Stimulated activated CD4-positive, alpha-beta T cell treated with anti-CD3 and anti-CD28 coated beads, TNF-alpha, amount 100 ng/mL, for 48 hours (primary cell): ENCODE measurements at regions not wholly inside any gene's neighbourhood (a gene's known extent, or its start where the extent isn't known, plus 50 kb on each side); places are given as distances from the start of the nearest gene placed in this dataset.

Experiments
- DNase-seq, 3 donors: peaks; one replicate each; pipeline ENCODE4 v3.0.0-alpha.2; 2020; ENCODE audit warnings: low read depth in 3 of 3

DNA sequence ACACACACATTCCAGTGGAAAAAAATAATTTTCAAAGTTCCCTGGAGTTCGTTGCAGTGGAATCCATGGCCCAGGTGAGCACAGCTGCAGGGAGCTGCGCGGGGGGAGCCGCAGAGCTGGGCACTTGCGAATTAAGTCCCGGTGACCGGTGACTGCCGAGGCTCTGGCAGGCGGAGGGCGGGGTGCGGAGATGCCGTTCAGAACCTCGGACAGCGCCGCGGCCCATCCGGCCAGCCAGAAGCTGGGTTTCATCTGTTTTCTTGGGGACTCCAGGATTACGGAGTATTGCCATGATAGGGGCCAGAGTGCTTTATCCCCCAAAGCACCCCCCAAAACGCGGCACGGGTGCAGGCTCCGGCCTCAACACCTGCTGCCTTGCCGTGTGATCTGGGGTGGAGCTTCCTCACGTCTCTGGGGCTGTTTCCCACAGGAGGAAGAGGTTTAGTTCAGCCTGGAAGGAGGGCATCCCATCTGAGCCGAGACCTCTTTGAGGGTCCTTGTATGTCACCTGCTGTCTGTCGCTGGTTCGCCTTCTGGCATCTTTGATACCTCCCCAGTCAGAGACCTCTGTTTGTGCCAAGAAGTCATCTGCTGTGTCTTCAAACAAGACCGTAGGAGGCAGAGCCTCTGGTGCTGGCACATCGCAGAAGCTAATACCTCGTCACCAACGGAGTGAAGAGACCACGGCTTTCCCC lies 99.4 kb downstream of the YTHDF1 start:
- no peak for DNase-seq

DNA sequence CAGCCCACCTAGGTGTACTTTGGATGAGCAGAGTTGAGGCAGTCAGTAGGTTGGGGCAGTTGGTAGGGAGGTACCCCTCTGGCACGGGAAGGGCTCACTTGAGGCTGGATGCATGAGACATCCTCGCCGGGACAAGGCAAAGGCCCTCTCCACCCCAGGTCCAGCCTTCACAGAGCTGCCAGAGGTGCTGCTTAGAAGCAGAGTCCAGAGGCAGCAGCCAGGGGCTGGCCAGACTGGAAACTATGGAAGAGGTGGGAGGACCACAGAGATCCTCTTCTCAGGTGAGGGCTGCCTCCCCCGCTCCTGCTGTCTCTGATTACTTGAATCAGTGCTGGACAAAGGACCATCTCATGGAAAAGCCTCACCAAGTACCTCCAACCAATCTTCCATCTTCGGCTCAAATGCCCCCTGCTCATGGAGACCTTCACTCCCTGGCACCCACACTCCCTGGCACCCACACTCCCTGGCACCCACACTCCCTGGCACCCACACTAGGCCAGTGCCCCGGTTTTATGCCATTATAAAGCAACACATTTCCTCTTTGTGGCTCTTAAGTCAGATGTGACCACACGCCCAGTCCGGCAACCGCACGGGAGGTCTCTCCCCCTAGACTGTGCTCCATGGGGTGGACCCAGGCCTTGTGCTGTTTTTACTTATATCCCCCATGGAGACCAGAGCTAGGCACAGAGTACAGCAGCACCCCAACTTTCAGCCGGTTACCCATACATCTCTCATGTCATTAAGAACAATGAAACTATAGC lies 100.1 kb downstream of the YTHDF1 start:
- DNase-seq: no peak

DNA sequence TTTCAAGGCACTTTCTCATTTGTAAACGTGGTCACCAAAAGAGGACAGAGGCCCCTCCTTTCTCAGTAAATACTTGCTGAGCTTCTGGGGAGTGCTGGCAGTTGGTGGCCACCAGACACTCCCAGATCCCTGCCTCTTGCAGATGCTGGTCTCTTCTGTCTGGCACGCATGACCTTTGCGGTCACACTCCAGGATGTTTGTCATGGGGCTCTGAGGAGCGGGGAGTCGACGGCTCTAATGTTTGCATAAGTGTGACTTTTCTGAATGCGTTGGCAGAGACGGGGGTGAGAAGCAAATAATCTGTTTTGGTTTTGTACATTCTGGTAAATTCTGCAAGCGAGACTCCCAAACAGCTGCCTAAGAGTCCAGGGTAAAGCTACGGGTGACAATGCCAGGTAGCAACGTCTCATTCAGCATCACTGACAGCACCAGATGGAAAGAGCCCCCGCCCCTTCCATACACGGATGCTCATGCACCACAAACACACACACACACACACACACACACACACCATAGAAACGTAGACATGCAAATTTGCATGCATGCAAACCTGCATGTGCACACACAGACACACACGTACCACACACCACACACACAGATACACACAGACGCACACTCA lies 101.1 kb downstream of the YTHDF1 start:
- no peak for DNase-seq

DNA sequence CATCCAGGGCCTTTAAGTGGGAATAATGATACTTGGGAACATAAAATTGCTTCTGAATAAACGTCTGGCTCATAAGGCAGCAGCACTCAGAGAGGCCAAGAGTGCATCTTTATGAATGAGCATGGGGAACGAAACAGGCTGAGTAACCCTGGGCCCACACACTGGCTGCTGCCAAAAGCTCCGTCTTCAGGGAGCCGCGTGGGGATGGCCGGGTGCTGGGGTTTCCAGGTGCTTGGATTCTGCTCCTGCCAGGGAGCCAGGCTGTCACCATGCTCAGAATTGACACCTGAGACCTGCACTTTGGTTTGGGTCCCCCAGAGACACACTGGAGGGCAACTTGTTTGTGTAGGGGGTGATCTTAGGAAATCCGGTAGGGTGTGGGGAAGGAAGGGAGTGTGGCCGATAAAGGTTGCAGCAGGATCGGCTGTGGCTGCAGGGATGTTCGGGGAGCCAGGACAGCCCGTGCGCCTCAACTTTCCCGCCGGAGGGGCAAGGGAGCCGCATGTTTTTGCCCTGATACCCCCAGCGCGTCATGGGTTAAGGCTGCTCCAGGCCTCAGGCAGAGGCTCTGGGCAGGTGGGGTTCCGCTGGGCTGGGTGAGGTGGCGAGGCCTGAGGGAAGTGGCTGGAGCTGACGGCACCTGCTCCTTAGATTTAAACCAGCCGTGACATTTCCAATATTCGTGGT lies 101.8 kb downstream of the YTHDF1 start:
- DNase-seq: no peak

DNA sequence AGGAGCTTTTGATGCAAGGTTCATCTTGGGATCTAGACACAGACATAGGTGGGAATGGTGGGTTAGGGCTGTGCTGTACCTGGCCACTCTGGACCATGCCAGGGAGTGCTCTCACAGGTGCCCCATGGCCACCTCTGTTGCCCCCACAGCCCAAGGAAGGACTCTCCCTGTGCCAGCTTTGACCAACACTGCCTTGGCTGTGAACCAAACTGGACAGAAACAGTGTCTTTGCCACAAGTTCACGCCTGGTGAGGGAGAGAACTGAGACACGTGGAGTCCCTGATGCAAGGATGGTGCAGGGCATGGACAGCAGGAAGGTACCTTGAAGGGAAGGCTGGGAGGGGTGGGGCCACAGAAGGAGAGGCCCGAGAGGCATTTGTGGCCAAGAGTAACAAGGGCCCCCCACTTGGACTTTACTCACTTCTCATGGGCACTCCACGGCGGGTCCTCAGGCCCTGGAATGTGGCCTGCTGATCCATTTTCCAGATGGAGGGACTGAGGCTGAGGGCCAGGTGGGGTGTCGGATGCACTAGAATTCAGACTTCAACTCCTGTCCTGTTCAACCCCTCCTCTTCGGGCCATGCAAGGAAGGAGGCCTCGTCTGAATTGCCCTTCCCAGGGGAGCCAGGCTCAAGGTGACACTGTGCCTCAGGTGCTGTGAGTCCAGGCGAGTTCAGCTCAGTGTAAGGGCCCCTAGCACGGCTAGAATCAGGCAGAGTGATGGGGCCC lies 103.3 kb downstream of the YTHDF1 start:
- no peak for DNase-seq

DNA sequence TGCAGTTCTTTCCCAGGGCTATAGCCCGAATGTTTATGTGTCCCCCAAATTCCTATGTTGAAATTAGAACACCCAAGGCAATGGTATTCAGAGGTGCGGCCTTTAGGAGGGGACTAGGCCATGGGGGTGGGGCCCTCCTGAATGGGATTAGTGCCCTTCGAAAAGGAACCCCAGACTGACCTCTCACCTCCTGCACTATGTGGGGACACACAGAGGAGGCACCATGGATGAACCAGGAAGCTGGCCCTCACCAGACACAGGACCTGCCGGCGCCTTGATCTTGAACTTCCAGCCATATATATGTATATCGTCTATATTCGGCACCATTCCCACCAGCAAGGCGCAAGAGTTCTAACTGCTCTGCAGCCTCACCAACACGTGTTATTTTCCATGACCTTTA lies 101.5 kb upstream of the BHLHE23 start:
- DNase-seq: no peak

DNA sequence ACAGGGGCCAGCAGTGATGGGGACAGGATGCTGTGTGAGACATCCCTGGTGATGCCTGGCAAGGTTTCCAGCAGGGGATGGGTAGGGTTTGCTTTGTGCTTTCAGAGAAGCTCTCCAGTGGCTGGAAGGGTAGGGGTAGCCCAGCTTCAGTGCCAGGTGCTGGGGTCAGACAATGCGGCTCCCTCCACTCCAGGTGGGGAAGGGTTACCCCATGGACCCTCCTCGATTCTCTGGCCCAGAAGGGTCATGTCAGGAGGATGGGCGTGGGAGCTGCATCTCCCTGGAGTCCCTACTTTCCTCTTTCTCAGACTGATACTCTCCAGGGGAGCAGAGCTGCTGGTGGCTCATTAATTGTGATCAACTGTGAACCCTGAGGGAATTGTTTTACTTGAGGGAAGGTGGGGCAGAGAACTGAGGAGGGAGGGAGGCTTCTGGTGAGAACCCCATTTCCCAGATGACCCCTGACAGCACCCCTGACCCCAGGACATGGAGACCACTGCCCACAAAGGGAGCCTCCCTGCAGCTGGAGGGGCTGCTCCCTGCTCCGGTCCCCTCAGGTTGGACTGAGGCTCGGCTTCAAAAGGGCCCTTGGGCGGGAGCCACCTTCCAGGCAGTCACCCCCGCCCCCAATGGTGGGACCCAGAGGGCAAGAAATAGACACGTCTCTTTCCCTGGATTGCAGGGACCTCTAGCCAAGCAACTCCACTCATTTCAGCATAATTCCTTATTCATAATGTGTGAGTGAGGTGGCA lies 100.9 kb upstream of the BHLHE23 start:
- no peak for DNase-seq

DNA sequence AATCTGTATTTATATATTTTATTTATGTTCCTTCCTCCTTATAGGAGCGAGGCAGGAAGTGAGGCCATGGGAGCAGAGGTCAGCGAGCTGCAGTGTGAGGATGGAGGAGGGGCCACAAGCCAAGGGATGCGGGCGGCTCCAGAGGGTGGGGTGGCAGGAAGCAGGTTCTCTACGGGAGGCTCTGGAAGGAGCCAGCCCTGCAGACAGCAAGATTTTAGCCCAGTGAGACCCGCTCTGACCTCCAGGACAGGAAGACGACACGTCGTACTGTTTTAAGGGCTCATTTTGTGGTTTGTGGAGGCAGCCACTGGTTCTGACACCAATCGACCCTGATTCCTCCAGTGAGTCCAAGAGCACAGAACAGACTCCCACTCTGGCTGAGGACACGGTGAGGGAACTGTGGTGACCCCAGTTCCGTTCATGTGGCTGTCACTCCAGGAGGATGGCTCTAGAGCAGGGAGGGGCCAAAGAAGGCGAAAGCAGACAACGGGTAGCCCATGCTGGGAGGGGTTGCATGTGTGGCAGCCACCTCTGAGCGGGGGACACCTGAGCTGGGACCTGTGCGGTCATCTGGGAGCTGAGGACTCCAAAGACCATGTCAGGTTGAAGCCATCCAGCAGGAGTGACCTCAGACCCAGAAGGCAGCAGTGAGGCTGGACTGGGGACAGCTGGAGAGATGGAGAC lies 100.1 kb upstream of the BHLHE23 start:
- no peak for DNase-seq

DNA sequence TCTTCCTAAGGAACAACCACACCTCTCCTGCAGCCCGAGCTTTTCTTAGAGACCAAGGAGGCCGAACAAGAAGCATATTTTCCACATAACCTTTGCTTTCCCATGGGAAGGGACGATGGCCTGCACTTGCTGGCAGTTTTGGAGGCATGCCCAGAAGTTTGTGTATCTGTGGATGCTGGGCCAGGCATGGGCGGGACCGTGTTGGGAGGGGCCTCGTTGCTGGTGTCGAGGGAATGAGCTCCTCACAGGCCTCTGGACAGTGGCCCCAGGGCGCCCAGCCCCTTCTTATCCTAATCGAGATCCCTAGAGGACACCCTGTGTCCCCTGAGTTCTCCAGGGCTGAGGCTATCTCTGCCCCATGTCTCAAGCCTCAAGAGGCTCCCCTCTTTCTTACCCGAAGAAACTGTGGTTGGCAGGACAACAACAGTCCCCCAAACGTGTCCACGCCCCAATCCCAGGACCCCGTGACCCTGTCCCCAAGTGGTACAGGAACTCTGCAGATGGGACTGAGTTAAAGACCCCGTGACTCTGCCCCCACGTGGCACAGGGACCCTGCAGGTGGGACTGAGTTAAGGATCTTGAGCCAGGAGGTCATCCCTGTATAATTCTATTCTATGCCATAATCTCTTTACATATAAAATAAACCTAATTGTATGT lies 99.5 kb upstream of the BHLHE23 start:
- no peak for DNase-seq

DNA sequence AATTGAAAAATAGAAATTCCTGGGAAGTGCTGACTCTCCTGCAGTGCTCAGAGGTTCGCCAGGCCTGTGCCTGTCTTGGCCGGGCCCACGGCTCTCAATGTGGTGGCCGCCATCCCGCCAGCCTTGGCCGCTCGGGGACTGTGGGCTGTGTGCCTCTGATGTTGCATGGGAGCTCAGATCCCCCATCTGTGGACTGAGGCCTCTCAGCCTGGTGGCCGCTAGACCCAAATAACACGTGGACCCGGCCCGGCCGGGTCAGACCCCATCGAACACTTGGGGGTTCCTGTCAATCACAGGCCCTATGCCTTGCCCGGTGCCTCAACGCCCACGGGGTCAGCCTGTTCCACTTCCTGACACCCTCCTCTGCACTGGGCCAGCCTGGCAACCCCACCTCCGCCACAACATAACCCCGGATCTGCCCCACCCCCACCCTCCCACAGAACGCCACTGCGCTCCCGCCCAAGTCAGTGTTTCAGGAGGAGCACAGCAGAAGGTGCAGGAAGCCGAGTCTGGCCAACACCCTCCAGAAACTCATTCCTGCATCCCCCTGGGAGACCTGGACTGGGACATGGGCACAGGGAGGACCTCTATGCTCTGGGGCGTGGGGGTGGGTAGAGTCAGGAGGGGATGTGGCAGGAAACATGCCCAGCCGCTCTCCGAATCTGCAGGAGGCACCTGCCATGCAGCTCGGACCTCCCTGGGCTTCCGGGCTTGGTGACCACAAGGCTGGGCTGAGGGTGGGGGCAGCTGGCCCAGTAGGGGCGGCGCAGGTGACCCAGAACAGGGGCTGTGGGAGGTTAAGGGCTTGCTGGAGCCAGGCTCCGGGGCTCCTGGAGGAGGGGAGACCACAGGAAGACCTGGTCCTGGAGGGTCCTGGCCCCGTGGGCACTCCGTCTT lies 98.7 kb upstream of the BHLHE23 start:
- no peak for DNase-seq

DNA sequence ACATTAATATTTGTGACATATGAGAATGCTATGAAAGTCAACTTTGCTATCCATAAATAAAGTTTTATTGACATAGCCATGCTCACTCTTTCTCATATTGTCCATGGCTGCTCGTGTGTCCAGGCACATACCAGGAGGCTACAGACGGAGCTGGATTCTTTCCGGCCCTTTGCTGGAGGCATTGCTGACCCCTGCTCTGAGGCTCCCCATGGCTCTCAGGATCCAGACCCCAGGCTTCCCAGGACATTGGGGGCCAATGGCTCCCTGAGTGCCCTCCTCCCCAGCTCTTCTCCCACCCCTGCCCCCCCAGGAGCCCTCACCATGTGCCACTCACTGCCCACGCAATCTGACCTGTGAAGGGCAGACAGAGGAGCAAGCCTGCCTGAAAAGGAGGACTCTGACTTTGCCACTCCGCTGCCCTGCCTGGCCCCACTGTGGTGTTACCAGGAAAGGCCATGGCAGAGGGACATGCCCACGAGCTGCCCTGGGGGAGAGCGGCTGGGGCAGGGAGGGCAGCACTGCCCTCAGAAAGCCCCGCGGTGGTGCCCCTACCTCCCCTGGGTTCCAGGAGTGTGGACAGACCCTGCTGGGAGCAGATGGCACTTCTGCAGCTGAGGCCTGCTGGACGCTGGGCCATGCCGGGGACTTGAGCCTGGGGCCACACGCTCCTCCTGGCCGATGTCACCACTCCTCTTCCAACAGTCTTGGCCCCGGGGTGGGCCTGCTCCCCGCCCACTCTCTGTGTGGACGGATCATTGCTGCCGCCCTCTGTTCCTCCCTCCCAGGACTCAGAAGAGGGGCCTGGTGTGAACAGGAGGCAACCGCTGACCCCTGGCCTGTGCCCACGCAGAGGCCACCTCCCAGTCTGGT lies 97.8 kb upstream of the BHLHE23 start:
- no peak for DNase-seq

DNA sequence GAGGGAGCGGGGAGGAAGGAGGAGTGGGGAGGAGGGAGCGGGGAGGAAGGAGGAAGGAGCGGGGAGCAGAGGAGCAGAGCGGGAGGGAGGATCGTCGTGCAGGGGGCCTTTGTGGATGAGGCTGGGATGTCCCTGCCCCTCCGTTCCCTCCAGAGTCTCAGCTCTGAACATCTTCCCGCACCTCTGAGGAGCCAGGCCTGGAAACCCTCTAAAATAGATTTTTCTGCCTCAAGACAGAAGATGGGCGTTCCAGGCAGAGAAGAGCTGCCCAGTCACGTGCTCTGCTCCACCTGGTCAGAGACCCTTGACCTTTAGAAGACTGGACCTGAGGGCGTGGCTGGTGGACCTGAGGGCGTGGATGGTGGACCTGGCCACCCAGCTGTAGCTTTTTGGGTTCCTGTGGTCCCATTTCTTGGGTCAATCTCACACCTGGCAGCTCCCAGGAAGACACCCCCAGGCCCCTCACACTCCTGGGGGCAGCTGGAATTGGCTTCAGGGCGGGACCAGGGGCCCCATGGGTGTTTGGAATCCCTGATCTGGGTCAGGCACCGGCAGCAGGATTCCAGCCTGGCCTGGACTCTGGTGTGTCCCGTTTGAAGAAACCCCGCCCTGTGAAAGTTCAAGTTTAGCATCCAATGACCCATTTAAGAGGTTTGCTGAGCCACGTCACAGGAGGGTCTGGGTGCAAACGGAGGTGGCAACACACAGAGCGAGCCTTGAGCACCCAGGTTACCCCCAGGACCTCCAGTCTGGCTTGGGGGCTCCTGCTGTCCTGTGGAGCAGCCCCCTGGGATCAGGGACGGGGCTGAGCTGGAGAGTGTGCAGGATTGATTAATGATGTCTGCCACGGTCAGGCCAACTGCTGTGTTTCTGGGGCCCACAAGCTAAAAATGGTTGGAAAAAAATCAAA lies 96.9 kb upstream of the BHLHE23 start:
- no peak for DNase-seq

DNA sequence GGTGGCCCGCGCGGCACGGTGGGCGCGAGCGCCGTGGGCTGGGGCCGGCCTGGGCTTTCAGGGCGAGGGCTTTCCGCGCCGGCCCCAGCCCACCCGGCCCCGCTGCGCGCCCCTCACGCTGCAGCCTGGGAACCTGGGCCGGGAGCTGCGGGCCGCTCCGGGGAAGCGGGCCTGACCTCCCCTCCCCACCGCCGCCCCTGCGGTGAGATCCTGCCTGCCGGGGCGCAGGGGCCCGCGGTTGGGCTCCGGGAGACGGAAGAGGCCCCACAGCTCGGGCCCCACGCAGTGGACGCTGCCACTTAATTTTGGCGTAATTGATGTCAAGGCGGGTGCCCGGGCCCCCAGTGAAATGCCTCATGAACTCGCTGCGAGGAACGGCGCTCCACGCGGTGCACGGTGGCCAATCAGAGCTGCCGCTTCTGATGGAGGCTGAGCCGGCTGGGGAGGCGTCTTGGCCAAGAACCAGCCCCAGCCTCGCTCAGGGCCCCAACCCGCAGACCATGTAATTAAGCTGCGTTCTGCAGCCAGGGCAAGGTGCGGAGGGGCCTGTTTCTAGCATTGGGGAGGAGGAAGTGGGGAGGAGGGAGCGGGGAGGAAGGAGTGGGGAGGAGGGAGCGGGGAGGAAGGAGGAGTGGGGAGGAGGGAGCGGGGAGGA lies 96.1 kb upstream of the BHLHE23 start:
- peak; percentile 51 to 68 (median 60) for DNase-seq

DNA sequence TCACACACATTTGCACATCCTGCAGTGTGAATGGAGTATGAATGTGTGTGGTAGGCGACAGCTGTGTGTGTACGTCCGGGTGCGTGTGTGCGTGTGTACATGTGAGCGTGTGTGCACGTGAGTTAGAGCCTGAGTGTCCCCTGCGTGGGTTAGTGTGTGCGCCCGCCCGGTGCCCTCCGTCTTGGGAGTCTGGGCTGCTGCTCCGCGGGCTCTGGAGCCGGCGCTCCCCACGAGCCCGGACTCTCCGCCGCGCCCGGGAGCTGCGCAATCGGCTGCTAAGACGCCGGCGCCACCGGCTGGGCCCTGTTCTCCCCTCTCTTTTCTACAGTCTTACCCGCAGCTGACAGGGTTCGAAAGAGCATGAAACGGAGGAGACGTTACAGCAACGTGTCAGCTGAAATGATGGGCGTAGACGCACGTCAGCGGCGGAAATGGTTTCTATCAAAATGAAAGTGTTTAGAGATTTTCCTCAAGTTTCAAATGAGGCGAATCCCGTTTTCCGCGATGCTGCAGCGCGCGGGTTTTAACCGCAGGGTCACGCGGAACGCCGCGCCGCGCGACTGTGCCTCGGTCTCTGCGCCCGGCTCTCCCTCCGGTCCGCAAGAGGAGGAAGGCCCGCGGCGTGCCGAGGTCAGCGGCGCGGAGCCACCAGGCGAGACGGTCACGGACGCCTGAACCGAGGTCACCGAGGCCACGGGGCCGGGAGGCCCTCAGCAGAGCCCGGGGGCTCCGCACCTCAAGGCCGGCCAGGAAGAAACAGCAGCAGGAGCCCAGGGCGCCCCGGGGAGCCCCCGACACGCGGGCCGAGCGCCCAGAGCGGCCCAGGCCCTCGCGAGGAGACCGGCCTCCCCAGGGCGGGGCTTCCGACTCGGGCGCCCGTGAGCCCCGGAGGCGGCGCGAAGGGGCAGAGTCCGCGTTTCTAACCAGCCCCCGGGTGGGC lies 95.3 kb upstream of the BHLHE23 start:
- peak; percentile 27 to 57 (median 57) for DNase-seq
